ENCODE measurements at regions not wholly inside any gene's neighbourhood (a gene's known extent, or its start where the extent isn't known, plus 50 kb on each side); places are given as distances from the start of the nearest gene placed in this dataset.

DNA sequence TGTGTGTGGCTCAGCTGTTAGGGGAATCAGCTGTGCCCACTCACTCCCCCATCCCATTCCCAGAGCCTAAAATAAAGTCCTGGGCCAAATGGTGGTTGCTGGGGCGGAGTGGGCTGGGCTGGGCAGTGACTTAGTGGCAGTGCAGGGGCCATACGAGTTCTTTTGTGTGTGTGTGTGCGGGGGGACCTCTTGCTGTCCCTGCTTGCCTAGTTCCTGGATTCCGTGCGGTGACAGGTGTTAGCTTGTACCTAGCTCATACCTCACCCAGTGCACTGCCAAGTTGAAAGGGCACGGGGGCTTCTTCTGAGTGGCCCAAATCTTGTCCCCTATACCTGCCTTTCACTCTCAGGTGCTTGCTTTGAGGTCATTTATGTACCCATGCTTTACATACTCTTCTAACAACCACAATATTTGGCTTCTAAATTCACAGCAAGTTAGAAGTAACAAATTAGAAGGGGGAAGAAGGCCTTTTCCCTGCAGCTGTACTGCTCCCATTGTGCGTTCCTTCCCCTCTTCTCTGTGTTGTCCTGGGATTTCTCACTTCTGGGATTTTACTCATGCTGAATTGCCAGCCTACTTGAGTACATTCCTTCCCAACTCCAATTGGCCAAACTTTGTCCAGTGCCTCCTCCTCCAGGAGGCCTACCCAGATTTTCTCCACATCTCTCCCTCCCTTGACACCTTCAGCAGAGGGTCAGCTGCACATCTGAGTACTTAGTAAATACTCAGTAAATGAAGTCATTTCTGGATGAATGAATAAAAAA lies 66.3 kb upstream of the POLG start:
- H3K27me3 ChIP-seq (ENCODE audit: control insufficient read depth, insufficient read depth, low read length): peaks cover 3% of the 10 kb centered on the region
- H3K36me3 ChIP-seq (ENCODE audit: control insufficient read depth, insufficient read depth, low read length): no peaks in the 10 kb centered on the region
- no peaks in the 10 kb centered on the region for H3K9me3 ChIP-seq (ENCODE audit: control insufficient read depth, low read length)
- H2AFZ ChIP-seq: no peak overlapping the region
- no peak overlapping the region for H3K4me3 ChIP-seq (ENCODE audit: low read depth, low read length)
- no peak overlapping the region for H3K27ac ChIP-seq
- TF ChIP-seq, protein P1, sequence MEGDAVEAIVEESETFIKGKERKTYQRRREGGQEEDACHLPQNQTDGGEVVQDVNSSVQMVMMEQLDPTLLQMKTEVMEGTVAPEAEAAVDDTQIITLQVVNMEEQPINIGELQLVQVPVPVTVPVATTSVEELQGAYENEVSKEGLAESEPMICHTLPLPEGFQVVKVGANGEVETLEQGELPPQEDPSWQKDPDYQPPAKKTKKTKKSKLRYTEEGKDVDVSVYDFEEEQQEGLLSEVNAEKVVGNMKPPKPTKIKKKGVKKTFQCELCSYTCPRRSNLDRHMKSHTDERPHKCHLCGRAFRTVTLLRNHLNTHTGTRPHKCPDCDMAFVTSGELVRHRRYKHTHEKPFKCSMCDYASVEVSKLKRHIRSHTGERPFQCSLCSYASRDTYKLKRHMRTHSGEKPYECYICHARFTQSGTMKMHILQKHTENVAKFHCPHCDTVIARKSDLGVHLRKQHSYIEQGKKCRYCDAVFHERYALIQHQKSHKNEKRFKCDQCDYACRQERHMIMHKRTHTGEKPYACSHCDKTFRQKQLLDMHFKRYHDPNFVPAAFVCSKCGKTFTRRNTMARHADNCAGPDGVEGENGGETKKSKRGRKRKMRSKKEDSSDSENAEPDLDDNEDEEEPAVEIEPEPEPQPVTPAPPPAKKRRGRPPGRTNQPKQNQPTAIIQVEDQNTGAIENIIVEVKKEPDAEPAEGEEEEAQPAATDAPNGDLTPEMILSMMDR (IDR thresholded peaks at IDR 0.05): no peak
- H3K4me1 ChIP-seq: no peaks in the 10 kb centered on the region
- H3K9ac ChIP-seq: no peak overlapping the region
- no peak overlapping the region for H3K4me2 ChIP-seq (ENCODE audit: low read length)
- no peaks in the 10 kb centered on the region for H3K79me2 ChIP-seq

DNA sequence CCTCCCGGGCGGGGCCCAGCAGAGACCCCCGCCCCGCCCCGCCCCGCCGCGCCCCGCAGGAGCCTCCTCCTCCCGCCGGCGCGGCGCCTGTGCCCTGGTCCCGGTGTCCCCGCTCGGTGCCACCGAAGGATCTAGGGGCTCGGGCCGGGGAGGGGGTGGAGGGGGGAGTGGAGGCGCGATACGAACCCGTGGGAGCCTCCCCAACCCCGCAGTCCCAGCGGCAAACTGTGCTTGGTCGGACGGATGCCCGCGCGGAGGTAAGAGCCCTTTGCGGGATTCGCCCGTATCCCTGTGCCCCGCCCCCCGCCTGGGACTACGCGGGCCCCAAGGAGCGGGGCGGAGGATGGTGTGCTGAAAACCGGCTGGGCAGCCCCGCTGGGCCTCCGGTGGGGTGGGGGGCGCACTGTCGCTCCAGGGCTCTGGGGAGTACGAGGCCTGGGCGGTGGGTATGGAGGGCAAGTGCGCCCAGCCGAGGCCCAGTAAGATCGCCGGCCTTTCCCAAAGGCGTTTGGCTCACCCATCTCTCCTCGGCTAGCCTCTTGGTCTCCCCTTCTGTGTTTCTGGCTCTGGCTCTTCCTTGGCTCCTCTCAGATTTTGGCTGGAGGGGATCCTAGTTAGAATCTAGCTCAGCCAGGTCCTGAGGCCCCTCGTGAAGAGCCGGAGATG lies 65.6 kb upstream of the POLG start:
- Histone ChIP-seq H3K27me3 (ENCODE audit: control insufficient read depth, insufficient read depth, low read length) (peaks cover 3% of the 10 kb centered on the region), H3K4me3 (ENCODE audit: low read depth, low read length) (no peak overlapping the region), H3K4me1 (no peaks in the 10 kb centered on the region), H3K9ac (no peak overlapping the region), H2AFZ (no peak overlapping the region), H3K9me3 (ENCODE audit: control insufficient read depth, low read length) (no peaks in the 10 kb centered on the region), H3K36me3 (ENCODE audit: control insufficient read depth, insufficient read depth, low read length) (no peaks in the 10 kb centered on the region), H3K79me2 (no peaks in the 10 kb centered on the region), H3K27ac (no peak overlapping the region), H3K4me2 (ENCODE audit: low read length) (no peak overlapping the region)
- TF ChIP-seq, protein P1 (IDR thresholded peaks at IDR 0.05): no peak

DNA sequence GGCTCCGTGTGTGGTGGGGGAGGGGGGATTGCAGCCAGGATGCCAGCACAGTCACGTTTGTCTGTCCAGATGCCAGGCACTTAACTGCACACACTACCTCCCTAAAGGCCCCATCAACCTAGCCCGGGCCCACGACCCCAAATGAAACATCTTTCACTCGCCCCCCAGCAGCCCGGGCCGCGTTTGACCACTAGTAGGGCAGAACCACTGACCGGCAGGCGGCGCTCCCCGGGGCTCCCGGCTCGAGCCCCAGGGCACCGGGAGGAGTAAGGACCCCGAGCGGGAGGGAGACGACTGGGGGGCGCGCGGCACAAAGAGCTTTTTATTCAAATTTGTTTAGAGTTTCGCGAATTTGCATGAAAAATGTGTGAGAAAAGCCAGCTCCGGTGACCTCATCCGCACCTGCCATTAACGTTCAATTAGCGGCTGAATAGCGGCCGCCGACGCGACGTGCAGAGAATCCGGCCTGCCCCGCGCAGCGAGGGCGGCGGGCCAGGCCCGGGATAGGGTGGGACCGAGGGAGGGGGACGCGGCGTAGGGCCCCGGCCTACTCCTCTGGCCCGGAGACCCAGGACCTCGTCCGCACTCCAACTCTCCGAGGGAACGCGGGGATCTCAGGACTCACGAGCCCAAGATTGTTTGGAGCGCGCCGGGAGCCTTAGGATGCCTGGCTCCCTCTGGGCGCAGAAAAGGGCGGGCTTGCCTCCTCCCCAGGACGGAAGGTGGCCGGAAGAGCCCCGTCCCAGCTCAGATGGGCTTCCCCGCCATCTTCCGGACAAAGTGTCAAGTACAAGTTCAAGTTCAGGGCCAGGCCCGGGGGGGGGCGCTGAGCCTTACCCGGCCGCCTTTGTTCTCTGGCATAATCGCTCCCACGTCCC lies 64.9 kb upstream of the POLG start:
- H3K27me3 ChIP-seq (ENCODE audit: control insufficient read depth, insufficient read depth, low read length): peaks cover 3% of the 10 kb centered on the region
- no peak overlapping the region for H3K4me3 ChIP-seq (ENCODE audit: low read depth, low read length)
- no peaks in the 10 kb centered on the region for H3K36me3 ChIP-seq (ENCODE audit: control insufficient read depth, insufficient read depth, low read length)
- H3K9ac ChIP-seq: no peak overlapping the region
- TF ChIP-seq, protein P1 (IDR thresholded peaks at IDR 0.05): no peak
- no peak overlapping the region for H3K27ac ChIP-seq
- H3K79me2 ChIP-seq: no peaks in the 10 kb centered on the region
- H3K4me1 ChIP-seq: no peaks in the 10 kb centered on the region
- no peaks in the 10 kb centered on the region for H3K9me3 ChIP-seq (ENCODE audit: control insufficient read depth, low read length)
- no peak overlapping the region for H2AFZ ChIP-seq
- H3K4me2 ChIP-seq (ENCODE audit: low read length): peak overlapping the region; percentile 55

DNA sequence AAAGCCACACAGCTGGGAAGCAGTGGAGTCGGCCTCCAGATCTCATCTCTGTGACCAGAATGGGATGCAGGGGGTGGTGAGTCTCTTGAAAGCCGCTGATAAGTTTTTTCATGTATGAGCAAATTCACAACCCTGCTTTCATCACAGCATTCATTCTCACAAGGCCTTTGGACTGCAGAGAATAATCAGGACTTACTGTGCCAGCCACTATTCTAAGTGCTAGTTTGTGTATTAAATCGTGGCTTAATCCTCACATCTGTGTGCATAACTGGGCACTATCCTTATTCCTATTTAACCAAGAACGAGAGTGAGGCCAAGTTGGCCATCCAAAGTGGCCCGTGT lies 64.2 kb upstream of the POLG start:
- no peak overlapping the region for H2AFZ ChIP-seq
- H3K4me2 ChIP-seq (ENCODE audit: low read length): no peak overlapping the region
- H3K79me2 ChIP-seq: no peaks in the 10 kb centered on the region
- TF ChIP-seq, protein P1 (IDR thresholded peaks at IDR 0.05): no peak
- no peaks in the 10 kb centered on the region for H3K9me3 ChIP-seq (ENCODE audit: control insufficient read depth, low read length)
- no peaks in the 10 kb centered on the region for H3K36me3 ChIP-seq (ENCODE audit: control insufficient read depth, insufficient read depth, low read length)
- peaks cover 3% of the 10 kb centered on the region for H3K27me3 ChIP-seq (ENCODE audit: control insufficient read depth, insufficient read depth, low read length)
- H3K4me1 ChIP-seq: no peaks in the 10 kb centered on the region
- no peak overlapping the region for H3K27ac ChIP-seq
- no peak overlapping the region for H3K9ac ChIP-seq
- no peak overlapping the region for H3K4me3 ChIP-seq (ENCODE audit: low read depth, low read length)

All from parathyroid adenoma (tissue), 2 donors.